Heart left ventricle (tissue), 16 donors: ENCODE measurements at regions not wholly inside any gene's neighbourhood (a gene's known extent, or its start where the extent isn't known, plus 50 kb on each side); places are given as distances from the start of the nearest gene placed in this dataset.

Source experiments
- ATAC-seq, 4 donors: fragments of 200-7000 bp; cut with Tn5 transposase; one replicate each; pipeline ENCODE4 v1.9.1; 2020 to 2022; ENCODE audit warnings: moderate library complexity in 4 of 4, mild to moderate bottlenecking in 3 of 4, moderate number of reproducible peaks in 1 of 4
- DNase-seq, 5 donors: peaks; one replicate each; pipeline ENCODE4 v3.0.0-alpha.2; 2020
- H3K27ac ChIP-seq, 12 donors: fragments of 200-600 bp; sonication (generic) in 4 of 12; one replicate each; pipeline versions ENCODE4 v1.5.0 to v1.8.0; 2016 to 2022; ENCODE audit warnings: mild to moderate bottlenecking in 2 of 12
- H3K27me3 ChIP-seq, 9 donors: fragments of 200-600 bp; sonication (generic) in 2 of 9; one replicate each; pipeline versions ENCODE4 v1.5.1 to v1.8.0; 2016 to 2022; ENCODE audit warnings: mild to moderate bottlenecking in 3 of 9
- H3K36me3 ChIP-seq, 9 donors: fragments of 200-600 bp; sonication (generic) in 2 of 9; one replicate each; pipeline versions ENCODE4 v1.5.0 to v1.8.0; 2018 to 2022; ENCODE audit warnings: mild to moderate bottlenecking in 2 of 9
- H3K4me1 ChIP-seq, 12 donors: fragments of 200-600 bp; sonication (generic) in 4 of 12; one replicate each; pipeline versions ENCODE4 v1.5.0 to v1.8.0; 2016 to 2022; ENCODE audit warnings: mild to moderate bottlenecking in 3 of 12
- H3K4me3 ChIP-seq, 12 donors: fragments of 200-600 bp; sonication (generic) in 4 of 12; one replicate each; pipeline versions ENCODE4 v1.5.0 to v1.8.0; 2017 to 2022; ENCODE audit warnings: mild to moderate bottlenecking in 9 of 12, moderate library complexity in 4 of 12
- H3K9me3 ChIP-seq, 12 donors: fragments of 200-600 bp; sonication (generic) in 4 of 12; one replicate each; pipeline versions ENCODE4 v1.5.0 to v1.8.0; 2016 to 2022; ENCODE audit warnings: mild to moderate bottlenecking in 1 of 12
- POLR2A ChIP-seq, 2 donors: fragments of 450-650 bp; IDR thresholded peaks; one replicate each; pipeline ENCODE4 v1.6.1; 2017; ENCODE audit warnings: antibody characterized with exemption in 2 of 2, mild to moderate bottlenecking in 2 of 2, moderate library complexity in 2 of 2
- WGBS, 4 donors: extraction: QIAGEN DNeasy Blood & Tissue Kit in 2 of 4; methylation state at CpG; one replicate each; pipeline versions ENCODE4 v1.1.5 to v1.1.7; 2013 to 2018; 5-methylcytosine and 5-hydroxymethylcytosine counted together
- intact Hi-C, 10 donors: fragments of 100-400 bp; cut with DNase I; formaldehyde crosslinking; loops; one replicate each; pipeline versions ENCODE4 v1.11.1 to v1.14.2; 2022
- TF ChIP-seq, protein P1 (sequence below), 12 donors: fragments of 200-600 bp; sonication (generic) in 4 of 12; IDR thresholded peaks; one replicate each; pipeline versions ENCODE4 v1.5.0 to v1.8.0; 2018 to 2022; ENCODE audit warnings: antibody characterized with exemption in 12 of 12, mild to moderate bottlenecking in 5 of 12
- donor health status: ischemic (EF 13 %, LVEDD 7.1; RV severe dilation, severe dysfunction).
- donor health status: healthy with polysubstance abuse.
- donor health status: DM: no; HTN: yes; CAD: no.
- donor health status: DM: no; HTN: no; CAD: no.
- donor health status: ischemic (EF 25% LVEDD 6.9; RV normal size, moderate dysfunction).
- donor health status: ischemic (EF 25% LVEDD 5.7; RV mildly dilated, moderate dysfunction).
- donor health status: healthy.
- donor health status: DM: yes; HTN: yes; CAD: no.
- donor health status: ischemic (EF 35%, LVEDD 5.7; RV mildly dilated, moderate dysfunction).
- donor health status: nonischemic (EF 11% LVEDD 7.7; RV severe dilation, severe dysfunction).
- donor health status: DM: yes; HTN: yes; CAD: no.
- donor health status: PGD.
- donor health status: ischemic (EF 29% LVEDD 5.4; RV normal size, mild dysfunction).
- donor health status: nonischemic (EF 23%, LVEDD 6.1; RV moderate dilation, normal function).

DNA sequence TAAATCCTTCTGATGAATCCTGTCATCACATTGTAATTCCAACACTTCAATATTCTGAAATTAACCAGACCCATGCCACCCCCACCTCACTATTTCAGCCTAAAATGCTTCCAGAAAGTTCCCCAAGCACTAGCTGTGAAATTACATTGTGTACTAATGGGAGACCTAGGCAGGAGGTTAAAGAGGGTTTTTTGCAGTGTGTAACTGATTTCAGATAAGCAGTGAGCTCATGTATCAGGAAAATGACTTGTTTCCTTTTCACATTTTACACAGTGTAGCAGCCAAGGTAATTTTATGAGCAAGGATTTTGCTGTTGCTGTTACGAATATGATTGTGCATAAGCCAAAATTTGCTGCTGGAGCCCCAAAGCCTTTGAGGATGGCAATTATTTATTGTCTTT, 129.0 kb downstream of the INHBA start:
- H3K4me3 ChIP-seq = no peak overlapping the region
- H3K27ac ChIP-seq = no peak overlapping the region
- no peak for TF ChIP-seq POLR2A (IDR thresholded peaks at IDR 0.05)
- TF ChIP-seq, protein P1, sequence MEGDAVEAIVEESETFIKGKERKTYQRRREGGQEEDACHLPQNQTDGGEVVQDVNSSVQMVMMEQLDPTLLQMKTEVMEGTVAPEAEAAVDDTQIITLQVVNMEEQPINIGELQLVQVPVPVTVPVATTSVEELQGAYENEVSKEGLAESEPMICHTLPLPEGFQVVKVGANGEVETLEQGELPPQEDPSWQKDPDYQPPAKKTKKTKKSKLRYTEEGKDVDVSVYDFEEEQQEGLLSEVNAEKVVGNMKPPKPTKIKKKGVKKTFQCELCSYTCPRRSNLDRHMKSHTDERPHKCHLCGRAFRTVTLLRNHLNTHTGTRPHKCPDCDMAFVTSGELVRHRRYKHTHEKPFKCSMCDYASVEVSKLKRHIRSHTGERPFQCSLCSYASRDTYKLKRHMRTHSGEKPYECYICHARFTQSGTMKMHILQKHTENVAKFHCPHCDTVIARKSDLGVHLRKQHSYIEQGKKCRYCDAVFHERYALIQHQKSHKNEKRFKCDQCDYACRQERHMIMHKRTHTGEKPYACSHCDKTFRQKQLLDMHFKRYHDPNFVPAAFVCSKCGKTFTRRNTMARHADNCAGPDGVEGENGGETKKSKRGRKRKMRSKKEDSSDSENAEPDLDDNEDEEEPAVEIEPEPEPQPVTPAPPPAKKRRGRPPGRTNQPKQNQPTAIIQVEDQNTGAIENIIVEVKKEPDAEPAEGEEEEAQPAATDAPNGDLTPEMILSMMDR (IDR thresholded peaks at IDR 0.05) = no peak
- peaks cover 0 to 8% (median 0%) of the 10 kb centered on the region in 12 donors for H3K4me1 ChIP-seq
- ATAC-seq (no peak), DNase-seq (no peak)
- H3K27me3 ChIP-seq = no peaks in the 10 kb centered on the region
- H3K9me3 ChIP-seq = no peaks in the 10 kb centered on the region
- 48 to 68% (median 56%) methylated on average over 1 of the region's 1 CpG for WGBS, 4 donors
- H3K36me3 ChIP-seq = no peaks in the 10 kb centered on the region
- intact Hi-C loops = loop anchor here in 2 of 10 donors (10.0 kb wide), 1 partner anchor 121 kb away; no protein-coding TSS in a partner anchor

DNA sequence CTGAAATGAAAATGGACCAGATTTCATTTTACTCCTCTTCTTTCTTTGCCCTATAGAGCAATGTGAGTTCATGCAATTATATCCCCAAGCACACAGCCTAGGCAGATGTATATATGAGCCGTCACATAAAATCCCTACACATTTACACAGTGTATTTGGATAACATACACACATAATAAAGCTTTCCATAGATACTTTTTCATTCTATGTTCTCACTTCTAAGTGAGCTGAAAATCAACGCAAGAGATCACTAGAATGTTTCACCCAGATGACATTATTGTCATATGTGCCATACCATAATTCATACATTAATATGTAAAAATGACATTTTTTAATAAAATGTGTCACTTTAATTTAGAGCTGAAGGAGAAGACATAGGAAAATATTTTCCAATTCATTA, 129.4 kb downstream of the INHBA start:
- no peak overlapping the region for H3K4me3 ChIP-seq
- ATAC-seq = no peak
- TF ChIP-seq POLR2A (IDR thresholded peaks at IDR 0.05) = no peak
- TF ChIP-seq, protein P1 (IDR thresholded peaks at IDR 0.05) = no peak
- intact Hi-C loops = loop anchor here in 2 of 10 donors (10.0 kb wide), 1 partner anchor 121 kb away; no protein-coding TSS in a partner anchor
- H3K9me3 ChIP-seq = no peaks in the 10 kb centered on the region
- H3K27ac ChIP-seq = no peak overlapping the region
- WGBS, 4 donors = 86 to 91% (median 89%) methylated on average over 2 of the region's 2 CpGs
- no peaks in the 10 kb centered on the region for H3K27me3 ChIP-seq
- no peaks in the 10 kb centered on the region for H3K36me3 ChIP-seq
- H3K4me1 ChIP-seq = peaks cover 0 to 8% (median 0%) of the 10 kb centered on the region in 12 donors
- DNase-seq = no peak

DNA sequence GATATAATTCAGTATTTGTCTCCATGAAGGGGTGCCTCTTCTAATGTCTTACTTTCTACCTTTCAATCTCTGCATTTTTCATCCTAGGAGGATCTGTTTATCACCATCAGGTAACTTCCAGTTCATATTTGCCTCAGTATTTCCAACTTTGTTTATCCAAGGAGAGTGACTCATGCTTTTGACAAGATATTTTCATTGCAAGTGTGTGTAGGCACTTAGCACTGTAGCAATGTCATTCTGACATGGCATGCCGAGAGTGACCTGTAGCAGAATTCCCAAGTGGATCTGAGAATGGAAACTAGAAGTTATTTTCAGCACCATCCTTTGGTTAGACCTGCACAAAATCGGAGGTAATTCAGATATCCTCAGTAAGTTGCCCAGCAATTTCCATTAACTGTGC, 129.9 kb downstream of the INHBA start:
- WGBS, 4 donors = 33 to 41% (median 35%) methylated on average over 2 of the region's 2 CpGs
- no peak for TF ChIP-seq POLR2A (IDR thresholded peaks at IDR 0.05)
- TF ChIP-seq, protein P1 (IDR thresholded peaks at IDR 0.05) = no peak
- no peak overlapping the region for H3K27ac ChIP-seq

DNA sequence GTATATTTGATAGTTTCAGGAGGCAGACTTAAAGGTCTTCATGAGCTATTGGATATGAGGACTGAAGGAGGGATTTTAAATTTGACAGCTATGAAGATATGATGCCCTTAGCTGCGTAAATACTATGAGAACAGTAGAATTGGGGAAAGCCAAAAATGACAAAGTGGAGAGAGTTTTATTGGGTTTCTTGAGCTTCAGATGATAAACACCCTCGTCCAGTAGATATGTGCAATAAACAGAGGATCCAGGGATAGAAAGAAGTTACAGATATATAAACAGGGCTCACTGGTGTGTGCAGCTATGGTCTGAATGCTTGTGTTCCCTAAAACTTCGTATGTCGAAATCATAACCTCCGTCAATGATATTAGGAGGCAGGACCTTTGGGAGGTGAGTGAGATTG, 131.3 kb downstream of the INHBA start:
- DNase-seq (no peak), ATAC-seq (no peak)
- Histone ChIP-seq H3K4me3 (no peak overlapping the region), H3K9me3 (no peaks in the 10 kb centered on the region), H3K4me1 (peaks cover 0 to 8% (median 0%) of the 10 kb centered on the region in 12 donors), H3K27me3 (no peaks in the 10 kb centered on the region), H3K36me3 (no peaks in the 10 kb centered on the region), H3K27ac (no peak overlapping the region)
- 74 to 88% (median 86%) methylated on average over 5 of the region's 5 CpGs for WGBS, 4 donors
- intact Hi-C loops = loop anchor here in 2 of 10 donors (10.0 kb wide), 1 partner anchor 123 kb away; no protein-coding TSS in a partner anchor
- TF ChIP-seq POLR2A (IDR thresholded peaks at IDR 0.05) = no peak
- TF ChIP-seq, protein P1 (IDR thresholded peaks at IDR 0.05) = no peak

More for the DNA sequence above, 129.9 kb downstream of the INHBA start:
- Histone ChIP-seq H3K9me3 (no peaks in the 10 kb centered on the region), H3K4me3 (no peak overlapping the region), H3K27me3 (no peaks in the 10 kb centered on the region), H3K4me1 (peaks cover 0 to 8% (median 0%) of the 10 kb centered on the region in 12 donors), H3K36me3 (no peaks in the 10 kb centered on the region)
- ATAC-seq (peak in 3 of 4 donors; percentile 68 to 82 (median 80)), DNase-seq (no peak)
- intact Hi-C loops = loop anchor here in 2 of 10 donors (10.0 kb wide), 1 partner anchor 122 kb away; no protein-coding TSS in a partner anchor
